Fibroblast of skin of back (primary cell): ENCODE measurements at regions not wholly inside any gene's neighbourhood (a gene's known extent, or its start where the extent isn't known, plus 50 kb on each side); places are given as distances from the start of the nearest gene placed in this dataset.

Experiments used
- DNase-seq: peaks from one replicate; pipeline ENCODE4 v3.0.0-alpha.2; 2013

DNA sequence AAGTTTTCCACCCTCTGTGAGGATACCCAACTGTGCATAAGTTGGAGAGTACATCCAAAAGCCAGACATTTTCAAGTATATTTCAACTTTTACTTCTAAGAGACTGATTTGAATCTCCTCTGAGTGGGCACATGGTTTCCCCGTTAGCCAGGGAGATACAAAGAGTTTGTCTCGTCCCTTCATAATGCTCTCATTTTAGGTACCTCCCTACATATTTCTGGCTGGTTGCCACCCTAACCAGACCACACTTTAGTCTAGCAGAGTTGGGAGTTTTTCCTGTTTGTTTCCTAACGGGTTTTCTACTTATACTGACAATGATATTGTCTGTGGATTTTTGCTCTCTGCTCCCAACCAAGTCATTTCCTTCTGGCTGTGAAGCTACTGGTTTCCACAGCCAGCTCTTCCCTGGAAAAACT, 180.3 kb downstream of the CCDC71L start:
- DNase-seq, result no peak

DNA sequence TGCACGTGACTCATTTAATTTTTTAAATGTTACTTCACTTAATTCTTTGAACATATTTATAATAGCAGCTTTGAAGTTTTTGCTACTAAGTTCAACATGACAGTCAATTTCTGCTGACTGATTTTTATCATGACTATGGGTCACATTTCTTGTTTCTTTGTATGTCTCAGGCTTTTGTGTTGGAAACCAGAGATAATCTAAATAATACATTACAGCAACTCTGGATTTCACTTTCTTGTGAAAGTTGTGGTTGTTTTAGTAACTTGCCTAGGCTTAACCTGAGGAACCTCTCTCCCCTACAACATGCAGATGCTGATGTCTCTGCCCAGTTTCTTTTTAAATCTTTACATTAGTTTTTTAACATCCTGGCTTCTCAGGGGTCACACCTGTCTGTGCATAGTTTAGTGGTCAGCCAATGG, 180.8 kb downstream of the CCDC71L start:
- no peak for DNase-seq

DNA sequence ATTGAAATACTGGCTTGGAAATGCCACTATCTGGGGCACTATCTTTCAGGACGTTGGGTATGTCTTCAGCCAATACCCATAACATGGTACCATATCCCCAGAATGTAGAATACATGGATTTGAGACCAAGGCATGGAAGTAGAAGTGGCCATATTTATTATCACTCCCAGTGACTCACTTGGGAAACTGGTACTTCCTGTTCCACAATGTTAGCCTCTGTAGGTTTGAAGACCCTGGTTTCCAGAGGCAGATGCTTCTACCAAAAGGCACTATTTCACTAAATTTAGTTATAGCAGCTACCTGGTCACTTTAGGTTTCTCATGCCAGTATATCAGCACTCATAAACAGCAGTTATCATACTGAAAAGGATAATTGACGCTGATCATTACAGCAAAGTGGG, 184.2 kb downstream of the CCDC71L start:
- DNase-seq, result no peak

DNA sequence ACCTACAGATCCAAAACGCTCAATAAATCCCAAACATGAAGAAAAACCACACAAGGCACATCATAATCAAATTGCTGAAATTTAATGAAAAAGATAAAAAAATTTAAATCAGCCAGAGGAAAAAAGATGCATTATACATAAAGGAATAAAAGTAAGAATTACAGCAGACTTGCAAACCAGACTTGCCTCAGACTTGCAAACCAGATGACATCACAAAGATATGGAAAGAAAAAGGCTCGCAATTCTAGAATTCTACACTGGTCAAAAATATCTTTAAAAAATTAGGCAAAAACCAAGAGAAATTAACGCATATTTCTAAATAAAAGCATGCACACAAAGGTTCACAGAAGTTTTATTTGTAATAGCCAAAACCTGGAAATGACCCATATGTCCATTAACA, 188.0 kb upstream of the NAMPT start:
- no peak for DNase-seq

DNA sequence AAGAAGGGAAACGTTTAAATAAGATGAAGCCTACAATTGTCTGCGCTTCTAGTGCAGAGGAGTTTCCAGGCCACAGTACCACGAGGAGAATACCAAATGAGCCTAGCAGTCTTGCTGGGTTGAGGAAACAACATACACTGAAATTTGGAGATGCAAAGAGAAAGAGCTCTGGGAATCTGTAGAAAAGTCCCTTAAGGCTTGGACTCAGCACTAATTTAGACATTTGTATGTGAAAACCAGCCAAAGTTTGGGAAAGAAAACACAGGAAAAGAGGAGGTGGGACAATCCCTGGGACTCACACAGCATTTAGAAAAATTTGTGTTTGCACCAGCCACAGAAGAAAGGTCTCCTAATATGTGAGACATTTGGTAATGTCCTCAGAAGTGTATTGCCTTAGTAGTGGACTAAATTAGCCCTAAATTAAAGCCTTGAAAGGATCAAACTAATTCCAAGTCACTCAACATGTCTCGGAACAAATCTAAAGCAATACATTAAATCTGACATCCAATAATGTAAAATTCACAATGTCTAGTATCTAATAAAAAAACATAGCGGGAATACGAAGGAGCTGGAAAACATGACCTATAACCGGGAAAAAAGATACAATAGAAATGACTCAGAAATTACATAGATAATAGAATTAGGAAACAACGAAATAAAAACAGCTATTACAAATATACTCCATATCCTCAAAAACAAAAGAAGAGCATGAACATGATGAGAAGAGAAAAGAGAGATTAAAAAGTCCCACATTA, 187.1 kb upstream of the NAMPT start:
- DNase-seq, result no peak

DNA sequence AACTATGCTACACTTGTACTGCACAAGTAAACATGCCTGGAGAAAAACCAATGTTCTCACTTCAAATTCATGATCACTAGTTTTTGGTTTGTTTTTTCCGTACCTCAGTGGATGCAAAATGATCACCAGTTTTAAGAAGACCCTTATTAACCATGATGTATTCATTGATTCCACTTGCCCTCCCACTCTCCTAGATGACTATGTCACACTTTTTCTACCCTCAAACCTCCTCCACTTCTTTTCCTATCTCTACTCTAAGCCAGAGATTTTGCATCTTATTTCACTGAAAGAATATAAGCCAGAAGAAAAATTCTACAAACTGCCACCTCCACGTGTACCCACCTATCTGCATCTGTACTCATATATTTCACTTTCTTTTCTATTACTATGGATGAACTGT, 186.2 kb upstream of the NAMPT start:
- no peak for DNase-seq

DNA sequence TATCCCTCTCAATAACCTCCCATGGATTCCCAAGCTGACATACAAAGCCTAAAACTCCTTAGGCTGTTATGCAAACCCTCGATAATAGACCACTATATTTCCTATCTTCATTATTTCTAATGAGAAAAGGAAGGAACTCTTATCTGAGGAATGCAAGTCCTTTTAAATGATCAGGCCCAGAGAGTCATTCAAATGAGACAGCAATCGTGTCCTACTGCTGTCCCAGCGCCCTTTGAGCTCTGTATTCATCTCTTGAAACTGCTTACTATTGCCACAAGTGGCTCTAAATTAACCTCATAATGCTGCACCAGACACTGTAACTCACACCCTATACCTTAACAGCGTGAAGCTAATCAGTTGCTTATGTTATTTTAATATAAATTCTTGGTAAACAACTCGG, 182.1 kb upstream of the NAMPT start:
- no peak for DNase-seq

DNA sequence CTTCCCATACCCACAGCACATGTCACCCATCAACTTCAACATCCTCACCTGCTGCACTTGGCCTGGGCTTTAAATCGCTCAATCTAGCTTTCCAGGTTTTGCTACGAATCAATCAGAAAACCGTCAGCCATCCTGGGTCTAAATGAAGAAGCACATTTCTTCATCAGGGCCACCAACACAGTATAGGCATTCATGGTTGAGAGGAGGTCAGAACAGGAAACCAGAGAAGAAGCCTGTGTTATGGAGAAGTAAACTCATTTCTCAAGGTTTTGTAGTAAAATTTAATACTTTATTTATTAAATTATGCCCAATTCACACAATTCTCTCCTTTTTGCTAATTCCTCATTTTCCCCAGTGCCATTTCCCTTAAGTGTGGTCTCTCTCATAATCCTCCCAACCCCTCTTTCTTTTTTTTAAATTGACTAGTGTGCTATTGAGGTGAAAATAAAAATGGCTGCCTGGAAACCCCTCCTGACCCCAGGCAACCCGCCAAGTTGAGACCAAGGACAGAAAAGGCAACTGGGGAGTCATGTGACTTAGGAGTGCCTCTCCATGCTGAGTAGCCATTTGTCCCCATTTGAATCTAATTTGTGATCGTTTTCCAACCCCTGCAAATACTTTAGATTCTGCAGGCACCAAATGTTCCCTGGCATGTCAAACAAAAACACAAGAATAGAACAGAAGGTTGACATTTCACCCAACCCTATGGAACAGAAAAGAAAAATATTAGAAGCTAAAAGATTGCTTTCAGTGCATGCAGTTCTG, 181.1 kb upstream of the NAMPT start:
- no peak for DNase-seq

DNA sequence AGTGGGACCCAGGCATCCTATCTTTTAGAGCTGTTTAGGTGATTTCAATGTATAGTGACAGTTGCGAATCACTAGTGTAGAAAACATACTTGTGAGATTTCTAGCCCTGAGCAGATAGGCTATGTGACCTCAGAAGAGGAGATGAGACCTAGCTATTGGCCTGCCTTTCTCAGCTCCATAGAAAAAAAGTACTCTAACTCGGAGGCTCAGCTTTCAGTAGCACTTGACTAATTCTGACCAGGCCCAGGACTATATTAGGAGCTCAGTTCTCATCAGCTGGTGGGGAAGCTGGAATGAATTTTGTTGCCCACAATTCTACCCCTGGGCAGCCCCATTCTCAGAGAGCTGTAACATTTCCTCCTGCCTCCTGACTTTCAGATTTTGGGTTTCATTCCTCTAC, 179.9 kb upstream of the NAMPT start:
- no peak for DNase-seq

DNA sequence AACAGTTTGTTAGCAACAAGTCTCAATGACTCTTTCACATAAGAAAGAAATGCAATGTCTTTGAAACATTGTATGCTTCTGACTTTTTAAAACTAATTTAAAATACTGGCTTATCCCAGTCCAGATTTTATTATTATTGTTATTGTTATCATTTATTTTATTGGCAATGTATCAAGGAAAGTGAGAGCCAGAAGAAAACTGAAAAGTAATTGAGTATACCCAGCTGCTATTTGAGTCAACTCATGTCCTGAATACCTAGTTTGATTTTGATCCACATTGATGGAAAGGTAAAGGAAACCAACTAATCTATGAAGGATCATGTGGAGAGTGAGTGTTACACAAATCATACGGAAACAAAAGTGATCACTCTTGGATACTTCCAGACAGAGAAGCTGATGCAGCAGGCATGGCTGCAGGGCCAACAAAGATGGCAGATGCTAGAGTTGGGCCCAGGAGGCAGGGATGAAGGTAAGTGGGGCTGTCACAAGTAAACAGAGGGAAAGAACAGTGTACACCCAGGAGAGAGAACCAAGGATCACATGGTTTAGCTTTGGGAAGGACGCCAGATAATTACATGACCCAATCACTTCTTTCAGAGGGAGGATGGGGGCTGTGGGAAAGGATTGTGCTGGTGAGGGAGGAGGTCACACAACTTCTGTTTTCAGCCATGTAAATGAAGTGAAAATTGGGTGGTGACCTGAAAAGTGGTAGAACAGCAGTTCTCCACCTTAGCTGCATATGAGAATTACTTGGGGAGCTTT, 179.2 kb upstream of the NAMPT start:
- no peak for DNase-seq

DNA sequence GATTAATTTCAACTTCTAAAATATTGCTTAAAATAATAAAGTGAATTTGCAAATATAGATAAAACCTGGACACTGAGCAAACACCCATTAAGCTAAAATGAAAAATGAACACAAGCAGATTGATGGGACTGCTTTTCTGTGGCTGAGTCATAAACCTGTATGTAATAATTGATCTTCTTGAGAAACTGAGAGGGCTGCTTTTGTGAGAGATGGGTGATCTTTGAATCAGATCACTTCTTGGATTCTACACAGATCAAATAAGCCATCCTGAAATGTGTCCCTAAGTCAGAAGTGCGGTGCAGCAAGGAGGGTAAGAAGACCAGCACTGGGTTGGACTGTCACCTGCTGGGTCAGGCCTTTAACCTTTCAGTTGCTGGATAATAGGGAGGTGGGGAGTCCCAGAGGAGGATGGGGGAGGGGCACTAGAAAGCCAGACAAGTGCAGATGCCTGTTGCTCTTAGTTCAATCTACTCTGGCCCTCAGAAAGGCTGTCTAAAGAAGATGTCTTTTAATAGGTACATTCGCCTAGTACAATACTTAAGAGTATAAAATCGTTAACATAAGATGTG, 178.2 kb upstream of the NAMPT start:
- DNase-seq, result no peak

DNA sequence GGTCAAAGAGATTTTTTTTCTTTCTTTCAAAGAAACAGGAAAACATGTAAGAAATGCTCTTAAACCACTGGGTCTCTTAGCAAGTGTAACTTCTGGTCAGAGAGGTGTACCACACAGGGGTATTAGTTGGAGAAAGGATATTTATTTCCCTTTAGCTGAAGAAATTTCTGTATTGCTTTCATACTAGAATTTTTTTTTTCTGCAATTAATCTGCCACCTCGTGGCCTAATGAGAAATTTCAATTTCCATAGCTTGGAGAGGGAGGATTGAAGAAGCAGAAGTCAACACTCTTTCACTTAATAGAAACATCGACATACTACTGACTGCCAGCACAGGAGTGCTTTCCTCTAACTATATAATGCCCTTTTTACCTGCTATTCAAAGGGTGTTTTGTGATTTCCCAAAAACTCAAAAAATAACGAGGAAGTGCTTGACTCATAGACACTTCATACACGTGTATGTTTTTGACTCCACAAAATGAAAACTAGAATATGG, 177.6 kb upstream of the NAMPT start:
- DNase-seq, result peak; percentile 36

DNA sequence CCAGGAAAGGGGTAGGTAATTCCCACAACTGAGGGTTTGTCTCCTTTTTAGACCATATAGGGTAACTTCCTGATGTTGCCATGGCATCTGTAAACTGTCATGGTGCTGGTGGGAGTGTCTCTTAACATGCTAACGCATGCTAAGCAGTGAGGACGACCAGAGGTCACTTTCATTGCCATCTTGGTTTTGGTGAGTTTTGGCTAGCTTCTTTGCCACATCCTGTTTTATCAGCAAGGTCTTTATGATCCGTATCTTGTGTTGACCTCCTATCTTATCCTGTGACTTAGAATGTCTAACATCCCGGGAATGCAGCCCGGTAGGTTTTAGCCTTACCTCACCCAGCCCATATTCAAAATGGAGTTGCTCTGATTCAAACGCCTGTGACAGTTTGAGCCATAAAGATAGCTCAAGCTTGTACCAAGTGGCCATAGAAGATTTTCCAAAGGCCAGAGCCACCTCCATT, 176.0 kb upstream of the NAMPT start:
- peak; percentile 2 for DNase-seq

DNA sequence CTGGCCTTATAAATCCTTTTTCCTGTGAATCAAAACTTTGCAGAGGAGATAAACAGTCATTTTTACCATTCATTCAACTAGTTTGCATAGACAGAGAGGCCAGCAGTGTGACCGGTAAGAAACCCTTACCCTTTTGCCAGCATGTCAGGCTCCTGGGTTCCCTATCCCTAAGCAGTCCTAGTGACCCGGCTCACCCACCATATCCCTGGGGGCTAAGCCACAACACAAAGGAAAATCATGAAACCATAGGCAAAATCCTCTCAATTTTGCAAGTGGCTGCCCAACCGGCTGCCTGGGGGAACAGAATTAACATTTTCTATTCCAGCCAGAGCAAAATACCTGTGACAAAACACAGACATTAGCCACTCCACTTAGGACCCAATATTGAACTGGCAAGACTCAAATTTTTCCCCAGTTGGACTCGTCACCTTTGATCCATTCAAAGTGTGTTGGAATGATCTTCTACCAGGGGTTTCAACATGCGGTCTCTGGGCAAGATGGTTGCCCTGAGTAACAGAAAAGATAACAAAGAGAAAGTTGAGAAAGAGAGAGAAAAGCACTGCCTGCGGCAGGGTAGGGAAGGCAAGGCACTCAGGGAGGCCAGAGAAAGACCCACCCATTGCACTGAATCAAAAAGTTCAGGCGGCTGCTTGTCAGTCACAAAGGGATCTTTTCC, 174.8 kb upstream of the NAMPT start:
- no peak for DNase-seq

DNA sequence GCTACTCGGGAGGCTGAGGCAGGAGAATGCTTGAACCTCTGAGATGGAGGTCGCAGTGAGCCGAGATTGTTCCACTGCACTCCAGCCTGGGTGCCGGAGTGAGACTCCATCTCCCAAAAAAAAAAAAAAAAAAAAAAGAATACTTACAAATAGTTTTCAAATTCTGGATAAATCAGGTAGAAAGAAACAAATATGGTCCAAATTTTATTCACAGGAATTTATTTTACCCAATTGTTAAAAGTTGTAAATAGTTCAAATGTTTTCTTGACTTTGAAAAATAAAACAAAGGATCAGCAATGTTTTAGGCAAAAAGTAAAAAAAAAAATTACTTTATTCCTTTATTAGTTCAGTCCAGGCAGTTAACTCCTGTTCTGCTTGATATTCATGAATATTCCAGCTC, 172.9 kb upstream of the NAMPT start:
- no peak for DNase-seq

DNA sequence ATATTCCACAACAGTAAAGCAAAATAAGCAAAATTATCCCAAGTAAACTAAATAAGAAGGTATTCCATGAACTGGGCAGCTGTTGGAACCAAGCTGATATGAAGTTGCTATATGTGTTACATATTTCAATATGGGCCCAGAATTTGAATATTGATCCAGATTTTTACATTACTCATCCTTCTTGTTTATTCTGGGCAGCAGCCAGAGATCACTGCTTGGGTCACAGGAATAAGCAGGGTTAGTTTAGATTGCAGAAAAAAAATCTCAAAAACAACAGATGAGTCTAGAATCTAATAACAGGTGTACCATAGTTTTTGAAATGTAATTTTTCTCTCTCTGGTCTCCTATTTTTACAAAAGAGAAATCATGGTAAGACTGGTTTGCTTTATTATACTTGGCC, 171.5 kb upstream of the NAMPT start:
- no peak for DNase-seq

DNA sequence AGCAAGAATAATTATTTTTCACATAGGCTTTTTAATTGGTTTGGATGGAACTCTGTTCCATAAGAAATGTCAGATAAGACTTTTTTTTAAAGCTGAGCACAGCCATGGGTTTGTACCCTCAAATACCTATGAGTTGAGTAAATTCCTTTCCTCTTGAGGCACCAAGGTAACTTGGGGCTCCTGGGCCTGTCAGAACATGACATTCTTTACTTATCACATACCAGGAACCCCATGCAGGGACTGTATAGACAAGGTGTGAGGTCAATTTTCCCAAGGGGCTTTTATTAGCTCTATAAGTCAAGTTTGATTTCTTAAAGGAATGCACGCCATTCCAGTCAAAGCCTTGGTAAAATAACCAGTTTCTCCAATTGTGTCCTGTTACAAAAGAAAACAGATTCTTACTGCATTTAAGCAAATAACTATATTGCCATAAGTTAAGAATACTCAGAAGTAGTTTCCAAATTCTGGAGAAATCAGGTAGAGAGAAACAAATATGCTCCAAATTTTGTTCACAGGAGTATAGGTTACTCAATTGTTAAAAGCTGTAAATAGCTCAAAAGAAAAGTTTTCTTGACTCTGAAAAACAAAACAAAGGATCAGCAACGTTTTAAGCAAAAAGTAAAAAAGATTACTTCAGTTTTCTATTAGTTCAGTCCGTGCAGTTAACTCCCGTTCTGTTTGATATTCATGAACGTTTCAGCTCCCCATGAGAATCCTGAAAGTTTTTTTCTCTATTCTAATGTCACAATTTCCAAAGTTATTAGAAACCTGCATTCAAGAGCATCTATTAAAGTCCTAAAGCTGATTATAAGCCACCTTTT, 167.5 kb upstream of the NAMPT start:
- DNase-seq, result no peak

DNA sequence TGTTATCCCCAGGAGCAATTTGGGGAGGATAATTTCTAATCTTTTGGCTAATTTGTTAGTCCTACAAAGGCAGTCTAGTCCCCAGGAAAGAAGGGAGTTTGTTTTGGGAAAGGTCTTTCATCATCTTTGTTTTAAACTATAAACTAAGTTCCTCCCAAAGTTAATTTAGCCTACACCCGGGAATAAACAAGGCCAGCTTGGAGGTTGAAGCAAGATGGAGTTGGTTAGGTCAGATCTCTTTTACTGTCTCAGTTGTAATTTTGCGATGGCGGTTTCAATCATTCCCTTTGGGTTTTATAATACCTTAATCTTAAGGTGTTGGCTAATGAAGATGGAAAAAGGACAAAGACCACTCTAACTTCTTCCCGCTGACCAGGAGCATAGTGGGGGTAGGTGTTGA, 166.4 kb upstream of the NAMPT start:
- no peak for DNase-seq

DNA sequence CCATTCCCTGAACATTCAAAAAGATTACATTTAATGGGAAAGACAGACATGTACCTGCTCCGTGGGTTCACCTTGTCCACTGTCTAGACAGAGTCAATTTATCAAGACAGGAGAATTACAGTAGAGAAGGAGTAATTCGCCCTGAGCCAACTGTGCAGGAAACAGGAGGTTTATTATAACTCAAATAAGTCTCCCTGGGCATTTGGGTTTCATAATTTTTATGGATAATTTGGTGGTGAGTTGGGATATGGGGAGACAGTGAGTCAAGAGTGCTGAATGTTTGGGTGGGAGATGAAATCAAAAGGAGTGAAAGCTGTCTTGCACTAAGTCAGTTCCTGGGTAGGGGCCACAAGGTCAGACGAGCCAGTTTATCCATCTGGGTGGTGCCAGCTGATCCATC, 165.9 kb upstream of the NAMPT start:
- no peak for DNase-seq

DNA sequence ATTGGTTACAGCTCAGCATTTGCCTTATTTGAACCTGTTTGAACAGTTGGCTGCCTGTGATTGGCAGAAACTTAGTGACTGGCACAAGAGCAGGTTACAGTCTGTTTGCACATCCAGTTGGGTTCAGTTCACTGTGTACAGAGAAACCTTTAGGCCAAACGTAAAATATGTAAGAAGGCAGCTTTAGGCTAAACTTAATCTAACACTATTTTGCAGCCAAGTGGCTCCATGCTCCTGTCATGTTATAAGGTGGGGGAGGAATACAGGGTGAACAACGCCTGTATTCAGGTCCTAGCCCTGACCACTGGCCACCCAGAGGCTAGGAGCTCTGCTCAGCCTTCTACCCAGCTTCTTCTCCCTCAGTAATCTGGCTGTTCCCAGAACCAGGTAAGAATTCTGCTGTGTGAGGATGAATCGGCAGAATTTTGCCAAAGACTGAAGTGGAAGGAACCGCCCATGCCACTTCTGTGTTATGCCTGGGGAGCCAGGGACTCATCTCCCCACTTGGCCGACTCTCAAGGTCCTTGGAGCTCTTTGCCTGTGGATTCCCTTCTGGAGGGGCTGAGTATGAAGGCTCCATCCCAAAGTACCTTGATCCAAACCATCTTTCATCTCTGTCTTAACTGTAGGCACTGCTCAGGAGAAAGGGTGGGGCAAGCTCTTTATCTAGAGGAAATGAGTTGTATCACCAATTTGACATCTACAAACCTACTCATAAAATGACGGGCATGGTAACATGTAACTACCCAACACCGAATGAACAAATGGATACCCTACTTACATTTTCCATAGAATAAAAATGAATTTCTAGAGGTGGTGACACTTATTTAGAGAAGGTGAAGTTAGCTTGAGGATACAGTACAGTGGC, 164.4 kb upstream of the NAMPT start:
- DNase-seq, result no peak
